T-helper 17 cell (primary cell): ENCODE measurements at regions not wholly inside any gene's neighbourhood (a gene's known extent, or its start where the extent isn't known, plus 50 kb on each side); places are given as distances from the start of the nearest gene placed in this dataset.
"Not testable (repeated sequence)": the region's sequence is repeated elsewhere in the genome, so short reads cannot be mapped to it uniquely, and the experiment has no call there.

Experiments used
- ATAC-seq: fragments of 150-1000 bp; cut with Tn5 transposase; 2 replicates; pipeline ENCODE4 v1.10.0; 2021; ENCODE audit warnings: mild to moderate bottlenecking, moderate library complexity
- DNase-seq, 3 donors: peaks; one replicate each; pipeline versions ENCODE4 v3.0.0 to v3.0.0-alpha.2; 2020 to 2021
- H3K9me3 ChIP-seq: one replicate; pipeline ENCODE4 v1.7.0; 2013; ENCODE audit warnings: low read length, mild to moderate bottlenecking; ENCODE audit not compliant: control insufficient read depth, poor library complexity, severe bottlenecking
- H3K27ac Mint-ChIP-seq: one replicate; pipeline ENCODE4 v1.8.0; 2022; ENCODE audit warnings: mild to moderate bottlenecking, moderate library complexity, mixed read lengths
- H3K27me3 Mint-ChIP-seq: one replicate; pipeline ENCODE4 v1.8.0; 2022; ENCODE audit warnings: mixed read lengths
- H3K36me3 Mint-ChIP-seq: one replicate; pipeline ENCODE4 v1.8.0; 2022; ENCODE audit warnings: low read depth, mixed read lengths
- H3K4me1 Mint-ChIP-seq: one replicate; pipeline ENCODE4 v1.8.0; 2022; ENCODE audit warnings: mild to moderate bottlenecking, mixed read lengths
- H3K4me3 Mint-ChIP-seq: one replicate; pipeline ENCODE4 v1.8.0; 2022; ENCODE audit warnings: mild to moderate bottlenecking, moderate library complexity, mixed read lengths

DNA sequence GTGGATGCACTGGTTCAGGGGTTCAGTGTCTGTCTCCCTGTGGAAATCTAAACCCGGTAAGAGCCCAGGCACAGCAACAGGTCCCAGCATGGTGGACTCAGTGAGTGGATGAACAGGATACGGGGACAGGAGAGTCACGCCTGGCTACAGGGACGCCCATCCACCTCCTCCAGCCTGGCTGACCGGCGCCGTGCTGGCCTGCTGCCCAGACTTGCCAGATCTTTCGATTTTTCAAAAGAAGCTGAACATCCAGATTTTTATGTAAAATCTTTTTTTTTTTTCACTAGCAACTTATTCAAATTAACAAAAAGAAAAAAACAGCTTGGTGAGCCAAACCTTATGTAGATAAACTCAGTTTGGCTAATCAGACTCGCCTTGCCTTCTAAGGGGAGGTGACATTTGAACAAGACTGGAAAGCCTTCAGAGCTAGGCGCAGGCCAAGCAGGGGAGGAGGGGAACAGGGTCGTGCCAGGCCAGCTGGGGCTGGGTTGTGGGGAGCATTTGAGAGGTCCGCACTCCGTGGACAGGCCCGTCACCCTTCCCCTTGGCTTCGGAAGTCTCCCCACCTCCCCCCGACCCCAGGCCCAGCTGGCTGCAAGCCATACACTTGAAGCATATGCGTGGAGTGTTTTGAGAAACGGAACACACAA lies 87.8 kb upstream of the NCOR2 start:
- H3K4me1 Mint-ChIP-seq: no peaks in the 10 kb centered on the region
- no peak overlapping the region for H3K27ac Mint-ChIP-seq
- H3K9me3 ChIP-seq: no peaks in the 10 kb centered on the region
- H3K4me3 Mint-ChIP-seq: no peak overlapping the region
- peaks cover 3% of the 10 kb centered on the region for H3K36me3 Mint-ChIP-seq
- H3K27me3 Mint-ChIP-seq: peaks cover 13% of the 10 kb centered on the region
- DNase-seq (no peak), ATAC-seq (no peak)

DNA sequence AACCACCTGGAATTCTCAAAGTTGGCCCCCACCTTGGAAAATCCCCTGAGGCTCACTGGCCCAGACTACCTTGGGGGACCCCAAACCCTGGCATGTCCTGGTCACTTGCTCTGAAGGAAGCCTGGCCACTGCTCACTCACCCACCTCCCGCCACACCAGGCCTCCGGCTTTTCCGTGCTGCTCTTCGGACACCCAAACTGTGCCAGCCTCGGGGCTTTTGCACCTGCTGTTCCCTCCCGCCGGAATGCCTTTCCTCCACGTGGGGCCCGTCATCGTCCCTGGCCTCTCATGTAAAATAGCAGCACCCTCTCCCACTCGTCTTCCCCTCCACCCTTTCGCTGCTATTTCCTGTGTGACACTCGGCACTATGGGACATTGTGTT lies 87.2 kb upstream of the NCOR2 start:
- Mint-ChIP-seq H3K4me1 (no peaks in the 10 kb centered on the region), H3K27ac (no peak overlapping the region), H3K27me3 (peaks cover 13% of the 10 kb centered on the region), H3K4me3 (no peak overlapping the region), H3K36me3 (peaks cover 3% of the 10 kb centered on the region)
- ATAC-seq (no peak), DNase-seq (no peak)
- no peaks in the 10 kb centered on the region for H3K9me3 ChIP-seq

DNA sequence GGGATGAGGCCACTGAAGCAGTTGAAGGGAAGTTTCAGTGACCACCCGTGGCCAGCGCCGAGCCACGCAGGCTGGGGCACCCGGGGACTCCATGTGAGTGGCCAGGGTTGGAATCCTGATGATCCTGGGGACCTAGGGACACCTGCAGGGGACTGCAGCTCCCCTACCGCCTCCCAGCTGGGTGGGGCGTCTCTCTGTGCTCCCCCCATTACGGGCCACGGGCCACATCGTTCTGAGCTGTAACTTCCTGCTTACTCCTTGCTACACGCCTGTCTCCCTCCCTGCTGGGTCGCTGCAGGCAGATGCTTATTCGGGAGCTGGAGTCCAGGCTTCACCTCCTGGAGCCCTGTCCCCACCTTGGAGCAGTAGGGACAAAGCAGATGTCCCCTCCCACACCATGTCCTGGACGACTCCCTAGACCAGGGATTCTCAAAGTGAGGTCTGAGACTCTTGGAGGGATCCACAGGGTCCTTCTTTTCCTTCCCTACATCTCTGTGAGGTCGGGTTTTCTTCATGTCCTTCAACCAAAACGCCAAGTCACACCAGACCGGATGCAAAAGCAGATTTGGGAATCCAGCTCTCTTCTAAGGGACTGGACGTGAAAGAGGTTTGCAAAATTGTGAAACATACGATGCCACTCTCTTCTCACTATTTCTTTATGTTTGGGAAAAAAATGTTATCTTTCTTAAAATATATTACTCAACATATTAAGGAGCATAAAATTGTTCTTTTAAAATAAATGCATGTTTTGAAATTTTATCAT lies 85.9 kb upstream of the NCOR2 start:
- H3K27me3 Mint-ChIP-seq: peaks cover 13% of the 10 kb centered on the region
- peaks cover 3% of the 10 kb centered on the region for H3K36me3 Mint-ChIP-seq
- no peak overlapping the region for H3K4me3 Mint-ChIP-seq
- ATAC-seq (no peak), DNase-seq (no peak)
- H3K9me3 ChIP-seq: no peaks in the 10 kb centered on the region
- H3K27ac Mint-ChIP-seq: no peak overlapping the region
- H3K4me1 Mint-ChIP-seq: no peaks in the 10 kb centered on the region

DNA sequence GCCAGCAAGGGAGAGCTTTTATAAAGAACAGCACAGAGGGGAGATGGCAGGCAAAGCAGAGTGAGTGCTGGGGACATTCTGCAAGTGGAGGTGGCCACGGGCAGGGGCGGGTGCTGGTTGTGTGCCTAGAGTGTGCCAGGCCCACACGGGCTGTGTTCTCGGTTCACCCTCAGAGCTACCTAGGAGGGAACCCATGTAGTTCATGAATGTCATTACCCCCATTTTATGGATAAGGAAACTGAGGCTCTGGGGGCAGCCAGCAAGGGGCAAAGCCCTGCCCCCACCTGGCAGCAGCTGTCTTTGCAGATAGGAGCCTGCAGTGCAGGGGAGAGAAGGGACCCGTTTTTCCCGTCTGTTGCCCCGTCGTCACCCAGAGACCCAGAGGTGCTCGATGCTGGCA lies 85.2 kb upstream of the NCOR2 start:
- Mint-ChIP-seq H3K27me3 (peaks cover 13% of the 10 kb centered on the region), H3K36me3 (peaks cover 3% of the 10 kb centered on the region), H3K27ac (no peak overlapping the region), H3K4me1 (no peaks in the 10 kb centered on the region), H3K4me3 (no peak overlapping the region)
- H3K9me3 ChIP-seq: no peaks in the 10 kb centered on the region
- ATAC-seq (no peak), DNase-seq (no peak)

DNA sequence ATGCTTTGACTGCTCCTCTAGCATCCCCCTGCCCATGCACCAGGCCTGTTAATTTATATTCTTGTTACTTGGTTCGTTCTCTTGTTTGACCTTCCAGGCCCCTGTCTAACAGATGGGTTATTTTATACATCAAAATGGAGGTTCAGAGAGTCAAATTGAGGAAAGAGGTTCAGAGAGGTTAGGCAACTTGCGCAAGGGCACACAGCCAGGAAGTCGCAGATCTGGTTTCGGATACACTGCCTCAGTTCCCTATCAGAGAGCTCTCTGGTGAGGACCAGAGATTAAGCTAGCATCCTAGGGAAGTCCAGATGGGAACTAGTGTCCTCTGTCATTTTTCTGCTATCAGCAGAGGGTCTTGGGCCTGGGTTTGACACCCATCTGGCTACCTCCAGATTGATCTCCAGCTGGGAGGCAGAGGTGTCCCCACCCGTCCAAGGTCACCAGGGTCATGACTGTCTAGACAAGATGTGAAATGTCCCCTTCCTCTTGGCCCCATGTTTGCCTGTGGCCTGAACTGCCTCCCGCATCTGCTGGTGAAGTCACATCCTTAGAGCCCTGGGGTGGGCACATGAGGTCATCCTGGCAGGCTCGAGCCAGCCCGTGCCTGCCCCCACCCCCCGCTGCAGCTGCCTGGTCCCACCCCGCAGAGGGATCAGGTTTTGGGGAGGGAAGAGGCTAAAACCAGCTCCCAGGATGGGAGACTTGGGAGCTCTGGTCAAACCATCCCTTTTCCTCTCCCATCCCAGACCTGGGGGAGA lies 84.3 kb upstream of the NCOR2 start:
- Mint-ChIP-seq H3K27me3 (peaks cover 18% of the 10 kb centered on the region), H3K4me3 (no peak overlapping the region), H3K4me1 (no peaks in the 10 kb centered on the region), H3K27ac (no peak overlapping the region), H3K36me3 (peaks cover 3% of the 10 kb centered on the region)
- DNase-seq: no peak
- ATAC-seq: no peak
- no peaks in the 10 kb centered on the region for H3K9me3 ChIP-seq

DNA sequence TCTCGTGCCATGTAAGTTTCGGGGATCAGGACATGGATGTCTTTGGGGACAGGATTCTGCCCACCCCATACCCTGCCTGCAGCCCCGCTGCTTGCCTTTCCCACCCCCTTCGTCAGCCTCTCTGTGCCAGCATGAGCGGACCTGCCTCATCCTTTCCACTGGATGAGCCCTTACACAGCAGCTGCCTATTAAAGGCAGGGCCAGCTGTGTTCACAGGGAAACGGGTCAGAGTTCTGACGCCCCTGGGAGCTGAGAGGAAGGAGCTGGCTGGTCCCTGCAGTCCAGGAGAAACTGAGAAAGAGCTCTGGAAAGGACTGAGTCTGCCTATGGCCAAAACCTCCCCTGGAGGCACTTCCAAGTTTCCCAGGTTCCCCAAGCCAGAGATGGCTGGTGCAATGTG lies 83.5 kb upstream of the NCOR2 start:
- H3K36me3 Mint-ChIP-seq: peaks cover under 1% of the 10 kb centered on the region
- DNase-seq (no peak), ATAC-seq (no peak)
- H3K27me3 Mint-ChIP-seq: peaks cover 21% of the 10 kb centered on the region
- no peaks in the 10 kb centered on the region for H3K9me3 ChIP-seq
- H3K27ac Mint-ChIP-seq: peak overlapping the region; percentile 41
- peaks cover 6% of the 10 kb centered on the region for H3K4me1 Mint-ChIP-seq
- no peak overlapping the region for H3K4me3 Mint-ChIP-seq

DNA sequence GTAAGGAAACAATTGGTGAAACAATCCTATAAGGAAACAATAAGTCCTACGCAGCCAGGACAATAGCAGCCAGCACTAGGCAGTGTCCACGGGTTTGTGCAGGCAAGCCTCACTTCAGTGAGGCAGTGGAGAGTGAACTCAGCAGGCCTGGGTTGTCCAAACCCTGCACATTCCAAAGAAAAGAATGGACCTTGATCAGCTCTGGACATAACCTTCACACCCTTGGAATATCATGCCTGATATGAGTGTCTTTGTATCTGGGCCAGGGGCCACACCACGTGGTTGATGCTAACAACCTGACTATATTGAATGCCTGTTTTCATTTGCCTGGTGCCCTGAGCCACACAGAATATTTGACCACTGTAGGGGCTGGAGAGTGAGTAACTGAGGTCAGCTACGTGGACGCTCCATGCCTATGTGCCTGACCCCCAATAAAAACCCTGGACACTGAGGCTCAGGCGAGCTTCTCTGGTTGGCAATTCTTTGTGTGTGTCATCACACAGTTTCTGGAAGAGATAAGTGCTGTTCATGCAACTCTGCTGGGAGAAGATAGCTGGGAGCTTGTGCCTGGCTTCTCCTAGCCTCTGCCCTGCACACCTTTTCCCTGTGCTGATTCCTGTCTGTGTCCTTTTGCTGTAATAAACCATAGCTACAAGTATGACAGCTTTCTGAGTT lies 81.4 kb upstream of the NCOR2 start:
- H3K27me3 Mint-ChIP-seq: peaks cover 27% of the 10 kb centered on the region
- ATAC-seq (no peak), DNase-seq (no peak)
- peaks cover 9% of the 10 kb centered on the region for H3K4me1 Mint-ChIP-seq
- no peaks in the 10 kb centered on the region for H3K36me3 Mint-ChIP-seq
- no peak overlapping the region for H3K4me3 Mint-ChIP-seq
- H3K27ac Mint-ChIP-seq: no peak overlapping the region
- no peaks in the 10 kb centered on the region for H3K9me3 ChIP-seq

DNA sequence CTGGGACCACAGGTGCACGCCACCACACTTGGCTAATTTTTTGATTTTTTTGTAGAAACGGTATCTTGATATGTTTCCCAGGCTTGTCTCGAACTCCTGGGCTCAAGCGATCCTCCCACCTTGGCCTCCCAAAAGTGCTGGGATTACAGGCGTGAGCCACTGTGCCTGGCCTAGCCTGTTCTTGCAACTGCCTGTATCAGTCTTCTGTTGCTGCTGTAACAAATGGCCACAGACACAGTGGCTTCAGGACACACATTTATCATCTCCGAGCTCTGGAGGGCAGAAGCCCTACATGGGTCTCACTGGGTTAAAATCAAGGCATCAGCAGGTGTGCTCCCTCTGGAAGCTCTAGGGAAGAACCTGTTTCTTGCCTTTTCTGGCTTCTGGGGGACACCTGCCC lies 79.9 kb upstream of the NCOR2 start:
- H3K27me3 Mint-ChIP-seq: peaks cover 27% of the 10 kb centered on the region
- ATAC-seq (no peak), DNase-seq (no peak)
- no peaks in the 10 kb centered on the region for H3K9me3 ChIP-seq
- no peak overlapping the region for H3K4me3 Mint-ChIP-seq
- H3K36me3 Mint-ChIP-seq: no peaks in the 10 kb centered on the region
- H3K27ac Mint-ChIP-seq: no peak overlapping the region
- H3K4me1 Mint-ChIP-seq: peaks cover 9% of the 10 kb centered on the region

DNA sequence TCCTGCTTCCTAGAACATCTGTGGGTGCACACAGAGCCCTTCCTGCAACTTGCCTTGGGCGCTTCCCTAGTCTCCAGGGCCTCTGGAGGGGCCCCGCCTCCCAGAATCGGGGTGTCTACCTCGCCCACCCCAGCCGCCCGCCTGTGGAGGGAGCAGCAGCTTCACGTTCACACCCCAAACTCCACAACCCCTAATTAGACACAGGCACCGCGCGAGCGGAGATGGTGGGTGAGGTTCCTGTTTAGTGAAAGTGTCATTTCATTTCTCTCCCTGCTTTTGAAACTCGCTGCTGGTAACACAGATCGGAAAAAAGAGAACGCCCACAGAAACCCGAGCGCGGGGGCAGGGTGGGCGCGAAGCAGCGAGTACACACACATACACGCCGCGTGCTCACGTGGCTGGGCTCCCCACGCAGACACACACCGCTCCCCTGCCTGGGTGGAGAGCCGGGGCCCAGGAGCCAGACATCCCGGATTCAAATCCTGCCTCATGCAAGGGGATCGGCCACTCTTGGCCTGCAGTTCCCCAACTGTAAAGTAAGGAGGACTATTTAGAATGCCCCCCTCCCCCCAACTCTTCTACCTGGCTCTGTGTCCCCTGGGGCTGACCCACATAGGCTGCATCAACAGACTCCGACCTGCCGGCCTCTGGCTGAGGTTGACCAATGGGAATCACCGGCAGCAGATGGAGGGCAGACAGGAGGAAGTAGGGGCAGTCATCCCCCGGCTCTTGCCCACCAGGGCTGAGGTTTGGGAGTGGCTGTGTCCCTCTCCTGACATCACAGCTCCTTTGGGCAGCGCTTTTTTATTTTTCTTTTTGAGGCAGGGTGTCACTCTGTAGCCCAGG lies 79.2 kb upstream of the NCOR2 start:
- H3K4me3 Mint-ChIP-seq: peak overlapping the region; percentile 66
- DNase-seq (no peak), ATAC-seq (no peak)
- H3K36me3 Mint-ChIP-seq: no peaks in the 10 kb centered on the region
- H3K4me1 Mint-ChIP-seq: peaks cover 9% of the 10 kb centered on the region
- peak overlapping the region; percentile 56 for H3K27ac Mint-ChIP-seq
- no peaks in the 10 kb centered on the region for H3K9me3 ChIP-seq
- peaks cover 27% of the 10 kb centered on the region for H3K27me3 Mint-ChIP-seq

DNA sequence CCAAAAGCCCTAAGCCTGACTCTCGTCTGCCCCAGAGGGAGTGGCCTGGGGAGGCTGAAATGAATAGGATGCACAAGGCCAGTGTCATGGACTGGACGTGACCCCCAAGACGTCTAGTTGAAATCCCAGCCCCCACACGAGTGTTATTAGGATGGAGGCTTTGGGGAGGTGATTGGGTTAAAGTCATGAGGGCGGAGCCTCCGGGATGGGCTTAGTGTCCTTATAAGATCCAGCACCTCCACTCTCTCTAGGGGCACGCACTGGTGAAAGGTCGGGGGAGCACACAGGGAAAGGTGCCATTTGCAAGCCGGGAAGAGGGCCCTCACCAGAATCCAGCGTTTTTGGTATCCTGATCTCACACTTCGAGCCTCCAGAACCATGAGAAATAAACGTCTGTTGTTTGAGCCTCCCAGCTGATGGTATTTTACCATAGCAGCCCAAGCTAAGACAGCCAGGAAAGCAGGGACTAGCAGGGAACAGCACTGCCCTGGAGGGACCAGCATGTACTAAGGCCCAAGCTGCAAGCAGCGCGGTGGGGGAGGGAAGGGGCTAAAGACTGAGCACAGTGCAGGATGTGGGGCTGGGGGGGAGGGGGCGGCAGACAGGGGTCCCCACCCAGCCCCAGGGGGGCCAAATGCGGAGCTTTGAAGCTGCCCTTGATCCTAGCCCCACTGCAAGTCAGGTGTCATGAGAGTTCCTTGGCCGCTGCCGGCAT lies 78.3 kb upstream of the NCOR2 start:
- no peak for DNase-seq
- no peaks in the 10 kb centered on the region for H3K9me3 ChIP-seq
- peaks cover 9% of the 10 kb centered on the region for H3K4me1 Mint-ChIP-seq
- H3K4me3 Mint-ChIP-seq: no peak overlapping the region
- ATAC-seq: no peak
- peak overlapping the region; percentile 56 for H3K27ac Mint-ChIP-seq
- H3K27me3 Mint-ChIP-seq: peaks cover 27% of the 10 kb centered on the region
- H3K36me3 Mint-ChIP-seq: no peaks in the 10 kb centered on the region

DNA sequence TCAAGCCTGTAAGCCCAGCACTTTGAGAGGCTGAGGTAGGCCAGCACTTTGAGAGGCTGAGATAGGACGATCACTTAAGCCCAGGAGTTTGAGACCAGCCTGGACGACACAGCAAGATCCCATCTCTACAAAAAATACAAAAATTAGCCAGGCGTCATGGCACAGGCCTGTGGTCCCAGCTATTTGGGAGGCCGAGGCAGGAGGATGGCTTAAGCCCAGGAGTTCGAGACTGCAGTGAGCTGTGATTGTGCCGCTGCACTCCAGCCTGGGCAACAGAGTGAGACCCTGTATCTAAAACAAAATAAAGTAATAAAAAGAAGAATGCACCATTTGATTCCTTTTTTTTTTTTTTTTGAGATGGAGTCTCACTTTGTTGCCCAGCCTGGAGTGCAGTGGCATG lies 76.4 kb upstream of the NCOR2 start:
- not testable (repeated sequence) for H3K4me3 Mint-ChIP-seq, H3K36me3 Mint-ChIP-seq, DNase-seq, ATAC-seq, H3K4me1 Mint-ChIP-seq, H3K27ac Mint-ChIP-seq, H3K9me3 ChIP-seq
- peaks cover 41% of the 10 kb centered on the region for H3K27me3 Mint-ChIP-seq

DNA sequence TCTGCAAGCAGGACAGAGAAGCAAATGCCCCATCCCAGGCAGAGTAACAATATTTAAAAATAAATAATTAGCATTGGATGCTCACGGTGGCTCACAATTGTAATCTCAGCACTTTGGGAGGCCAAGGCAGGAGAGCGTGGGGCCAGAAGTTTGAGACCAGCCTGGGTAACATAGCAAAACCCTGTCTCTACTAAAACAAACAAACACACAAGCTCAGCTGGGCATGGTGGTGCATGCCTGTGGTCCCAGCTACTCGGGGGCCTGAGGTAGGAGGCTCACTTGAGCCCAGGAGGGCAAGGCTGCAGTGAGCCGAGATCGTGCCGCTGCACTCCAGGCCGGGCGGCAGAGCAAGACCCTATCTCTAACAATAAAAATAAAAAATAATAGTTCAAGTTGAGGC lies 74.7 kb upstream of the NCOR2 start:
- Mint-ChIP-seq H3K27me3 (peaks cover 41% of the 10 kb centered on the region), H3K4me3 (no peak overlapping the region), H3K4me1 (peaks cover 9% of the 10 kb centered on the region), H3K36me3 (peaks cover 6% of the 10 kb centered on the region), H3K27ac (no peak overlapping the region)
- ATAC-seq (no peak), DNase-seq (no peak)
- H3K9me3 ChIP-seq: no peaks in the 10 kb centered on the region
